Spinal cord (tissue), 9 donors: ENCODE measurements at regions not wholly inside any gene's neighbourhood (a gene's known extent, or its start where the extent isn't known, plus 50 kb on each side); places are given as distances from the start of the nearest gene placed in this dataset.

Experiments
- DNase-seq, 6 donors: peaks; one replicate each; pipeline versions ENCODE4 v3.0.0 to v3.0.0-alpha.2; 2013 to 2015; ENCODE audit warnings: low spot score in 6 of 6, low read depth in 4 of 6
- H3K27ac ChIP-seq: one replicate; pipeline ENCODE4 v1.5.1; 2013; ENCODE audit warnings: low read depth, low read length, control low read depth
- H3K27me3 ChIP-seq: one replicate; pipeline ENCODE4 v1.6.1; 2013; ENCODE audit warnings: low read length; ENCODE audit not compliant: control insufficient read depth, insufficient read depth
- H3K36me3 ChIP-seq: one replicate; pipeline ENCODE4 v1.6.1; 2013; ENCODE audit warnings: low read length; ENCODE audit not compliant: control insufficient read depth, insufficient read depth
- H3K4me1 ChIP-seq: one replicate; pipeline ENCODE4 v1.6.1; 2013; ENCODE audit warnings: low read length; ENCODE audit not compliant: control insufficient read depth, insufficient read depth
- H3K4me3 ChIP-seq: one replicate; pipeline ENCODE4 v1.5.1; 2013; ENCODE audit warnings: low read depth, low read length, control low read depth
- H3K9me3 ChIP-seq: one replicate; pipeline ENCODE4 v1.6.1; 2013; ENCODE audit warnings: low read length; ENCODE audit not compliant: control insufficient read depth, insufficient read depth
- WGBS: methylation state at CpG from one replicate; pipeline ENCODE4 v1.1.5; 2013; ENCODE audit warnings: missing lambda C conversion rate; ENCODE audit not compliant: insufficient coverage; 5-methylcytosine and 5-hydroxymethylcytosine counted together
- donor health status: healthy.

GRCh38 chr17:34874478-34874877 is 86.8 kb downstream of the CCT6B start:
- 17% methylated on average over 1 of the region's 1 CpG for WGBS

GRCh38 chr17:34872640-34873039 is 88.6 kb downstream of the CCT6B start:
- no CpG with 5 or more reads among the region's 2 CpGs for WGBS
- no peaks in the 10 kb centered on the region for H3K4me1 ChIP-seq
- no peaks in the 10 kb centered on the region for H3K36me3 ChIP-seq
- DNase-seq: no peak
- H3K27ac ChIP-seq: no peak overlapping the region
- no peaks in the 10 kb centered on the region for H3K9me3 ChIP-seq
- no peaks in the 10 kb centered on the region for H3K27me3 ChIP-seq
- no peak overlapping the region for H3K4me3 ChIP-seq

More at GRCh38 chr17:34874478-34874877, 86.8 kb downstream of the CCT6B start:
- H3K4me3 ChIP-seq: no peak overlapping the region
- no peaks in the 10 kb centered on the region for H3K27me3 ChIP-seq
- H3K4me1 ChIP-seq: no peaks in the 10 kb centered on the region
- H3K36me3 ChIP-seq: no peaks in the 10 kb centered on the region
- no peaks in the 10 kb centered on the region for H3K9me3 ChIP-seq
- no peak overlapping the region for H3K27ac ChIP-seq
- DNase-seq: peak in 1 of 6 donors; percentile 24

GRCh38 chr17:34869641-34870040 is 91.6 kb downstream of the CCT6B start:
- H3K9me3 ChIP-seq: no peaks in the 10 kb centered on the region
- no peak overlapping the region for H3K27ac ChIP-seq
- H3K4me1 ChIP-seq: no peaks in the 10 kb centered on the region
- DNase-seq: peak in 1 of 6 donors; percentile 29
- no peaks in the 10 kb centered on the region for H3K36me3 ChIP-seq
- no peak overlapping the region for H3K4me3 ChIP-seq
- no peaks in the 10 kb centered on the region for H3K27me3 ChIP-seq

GRCh38 chr17:34865716-34866115 is 95.5 kb downstream of the CCT6B start:
- Histone ChIP-seq H3K27me3 (no peaks in the 10 kb centered on the region), H3K27ac (no peak overlapping the region), H3K4me3 (no peak overlapping the region), H3K9me3 (no peaks in the 10 kb centered on the region), H3K4me1 (no peaks in the 10 kb centered on the region), H3K36me3 (no peaks in the 10 kb centered on the region)
- DNase-seq: no peak
- WGBS: 58% methylated on average over 5 of the region's 6 CpGs

- Histone ChIP-seq H3K4me1 (no peaks in the 10 kb centered on the region), H3K4me3 (no peak overlapping the region), H3K36me3 (no peaks in the 10 kb centered on the region), H3K27me3 (no peaks in the 10 kb centered on the region), H3K27ac (no peak overlapping the region), H3K9me3 (no peaks in the 10 kb centered on the region)
- 74% methylated on average over 5 of the region's 5 CpGs for WGBS
- no peak for DNase-seq
Measured at GRCh38 chr17:34862384-34862783, 98.9 kb downstream of the CCT6B start.

- no peaks in the 10 kb centered on the region for H3K9me3 ChIP-seq
- WGBS: 100% methylated on average over 1 of the region's 4 CpGs
- H3K27me3 ChIP-seq: no peaks in the 10 kb centered on the region
- no peaks in the 10 kb centered on the region for H3K4me1 ChIP-seq
- DNase-seq: no peak
- no peaks in the 10 kb centered on the region for H3K36me3 ChIP-seq
- H3K27ac ChIP-seq: no peak overlapping the region
- H3K4me3 ChIP-seq: no peak overlapping the region
Measured at GRCh38 chr17:34861864-34862263, 99.4 kb downstream of the CCT6B start.

GRCh38 chr17:34859652-34860051 is 101.6 kb downstream of the CCT6B start:
- H3K36me3 ChIP-seq: no peaks in the 10 kb centered on the region

GRCh38 chr17:34858591-34859565 is 102.4 kb downstream of the CCT6B start:
- peak in 1 of 6 donors; percentile 47 for DNase-seq
- no peak overlapping the region for H3K4me3 ChIP-seq
- H3K4me1 ChIP-seq: no peaks in the 10 kb centered on the region
- WGBS: 72% methylated on average over 7 of the region's 10 CpGs
- H3K27me3 ChIP-seq: no peaks in the 10 kb centered on the region
- no peaks in the 10 kb centered on the region for H3K9me3 ChIP-seq
- no peaks in the 10 kb centered on the region for H3K36me3 ChIP-seq
- H3K27ac ChIP-seq: no peak overlapping the region

More at GRCh38 chr17:34859652-34860051, 101.6 kb downstream of the CCT6B start:
- H3K27me3 ChIP-seq: no peaks in the 10 kb centered on the region
- H3K4me3 ChIP-seq: no peak overlapping the region
- 78% methylated on average over 1 of the region's 5 CpGs for WGBS
- H3K27ac ChIP-seq: no peak overlapping the region
- no peaks in the 10 kb centered on the region for H3K4me1 ChIP-seq
- H3K9me3 ChIP-seq: no peaks in the 10 kb centered on the region
- no peak for DNase-seq

GRCh38 chr17:34853924-34854323 is 107.3 kb downstream of the CCT6B start:
- Histone ChIP-seq H3K27ac (no peak overlapping the region), H3K9me3 (no peaks in the 10 kb centered on the region), H3K4me3 (no peak overlapping the region), H3K36me3 (no peaks in the 10 kb centered on the region), H3K4me1 (no peaks in the 10 kb centered on the region), H3K27me3 (no peaks in the 10 kb centered on the region)
- peak in 1 of 6 donors; percentile 28 for DNase-seq
- 43% methylated on average over 1 of the region's 4 CpGs for WGBS

- H3K4me3 ChIP-seq: no peak overlapping the region
- WGBS: 84% methylated on average over 5 of the region's 5 CpGs
- H3K4me1 ChIP-seq: no peaks in the 10 kb centered on the region
- no peaks in the 10 kb centered on the region for H3K36me3 ChIP-seq
- H3K27ac ChIP-seq: no peak overlapping the region
- H3K9me3 ChIP-seq: no peaks in the 10 kb centered on the region
- no peak for DNase-seq
- no peaks in the 10 kb centered on the region for H3K27me3 ChIP-seq
Measured at GRCh38 chr17:34852614-34853013, 108.6 kb downstream of the CCT6B start.
